Neutrophil (primary cell): ENCODE measurements at regions not wholly inside any gene's neighbourhood (a gene's known extent, or its start where the extent isn't known, plus 50 kb on each side); places are given as distances from the start of the nearest gene placed in this dataset.

Experiments
- H3K27ac ChIP-seq: fragments of 200-600 bp; sonication (generic); 2 replicates; pipeline ENCODE4 v1.5.1; 2016; ENCODE audit warnings: mild to moderate bottlenecking, moderate library complexity
- H3K27me3 ChIP-seq: fragments of 200-600 bp; sonication (generic); 2 replicates; pipeline ENCODE4 v1.6.0; 2016; ENCODE audit warnings: mild to moderate bottlenecking
- H3K36me3 ChIP-seq: fragments of 200-600 bp; sonication (generic); 2 replicates; pipeline ENCODE4 v1.5.1; 2017
- H3K4me1 ChIP-seq, 2 experiments: fragments of 200-600 bp in 1 of 2; sonication (generic) in 1 of 2; 1 replicate in 1 of 2; 2 replicates in 1 of 2; pipeline versions ENCODE4 v1.5.1 to v1.6.1; 2013 to 2016; ENCODE audit warnings: low read depth in 1 of 2, low read length in 1 of 2, mild to moderate bottlenecking in 1 of 2, moderate library complexity in 1 of 2; ENCODE audit not compliant: control insufficient read depth in 1 of 2, insufficient read depth in 1 of 2
- H3K4me3 ChIP-seq, 2 experiments: fragments of 200-600 bp in 1 of 2; sonication (generic) in 1 of 2; 1 replicate in 1 of 2; 2 replicates in 1 of 2; pipeline ENCODE4 v1.5.1; 2013 to 2016; ENCODE audit warnings: low read depth in 1 of 2, low read length in 1 of 2, mild to moderate bottlenecking in 1 of 2, moderate library complexity in 1 of 2
- H3K9me3 ChIP-seq: fragments of 200-600 bp; sonication (generic); 2 replicates; pipeline ENCODE4 v1.5.1; 2016
- CTCF ChIP-seq: fragments of 200-600 bp; sonication (generic); IDR thresholded peaks from 2 replicates; pipeline ENCODE4 v1.5.1; 2016; ENCODE audit warnings: antibody characterized with exemption

- Histone ChIP-seq H3K9me3 (no peaks in the 10 kb centered on the region), H3K27ac (no peak overlapping the region), H3K27me3 (no peaks in the 10 kb centered on the region), H3K36me3 (no peaks in the 10 kb centered on the region), H3K4me1 (no peaks in the 10 kb centered on the region), H3K4me3 (no peak overlapping the region)
- TF ChIP-seq CTCF, result no peak
Measured at GRCh38 chr2:16373341-16373740, 292.3 kb downstream of the CYRIA start.

- H3K9me3 ChIP-seq, result no peaks in the 10 kb centered on the region
- H3K27ac ChIP-seq, result no peak overlapping the region
- H3K27me3 ChIP-seq, result no peaks in the 10 kb centered on the region
- H3K4me3 ChIP-seq, result no peak overlapping the region
- no peak for TF ChIP-seq CTCF
- no peaks in the 10 kb centered on the region for H3K36me3 ChIP-seq
- H3K4me1 ChIP-seq, result no peaks in the 10 kb centered on the region
Measured at GRCh38 chr2:16371751-16372150, 293.9 kb downstream of the CYRIA start.

GRCh38 chr2:16368951-16369350 lies 296.7 kb downstream of the CYRIA start:
- Histone ChIP-seq H3K4me3 (no peak overlapping the region), H3K27me3 (no peaks in the 10 kb centered on the region), H3K27ac (no peak overlapping the region), H3K36me3 (no peaks in the 10 kb centered on the region), H3K9me3 (no peaks in the 10 kb centered on the region), H3K4me1 (no peaks in the 10 kb centered on the region)
- TF ChIP-seq CTCF, result no peak

GRCh38 chr2:16368328-16368727 lies 297.3 kb downstream of the CYRIA start:
- Histone ChIP-seq H3K36me3 (no peaks in the 10 kb centered on the region), H3K9me3 (no peaks in the 10 kb centered on the region), H3K27ac (no peak overlapping the region), H3K27me3 (no peaks in the 10 kb centered on the region), H3K4me1 (no peaks in the 10 kb centered on the region), H3K4me3 (no peak overlapping the region)
- no peak for TF ChIP-seq CTCF

GRCh38 chr2:16365366-16365765 lies 300.3 kb downstream of the CYRIA start:
- Histone ChIP-seq H3K27me3 (no peaks in the 10 kb centered on the region), H3K27ac (no peak overlapping the region), H3K36me3 (no peaks in the 10 kb centered on the region), H3K4me3 (no peak overlapping the region), H3K4me1 (no peaks in the 10 kb centered on the region), H3K9me3 (no peaks in the 10 kb centered on the region)
- TF ChIP-seq CTCF, result no peak

- Histone ChIP-seq H3K36me3 (no peaks in the 10 kb centered on the region), H3K27me3 (no peaks in the 10 kb centered on the region), H3K4me3 (no peak overlapping the region), H3K4me1 (no peaks in the 10 kb centered on the region), H3K27ac (no peak overlapping the region), H3K9me3 (no peaks in the 10 kb centered on the region)
- TF ChIP-seq CTCF, result no peak
Measured at GRCh38 chr2:16363581-16363980, 302.1 kb downstream of the CYRIA start.
